ENCODE measurements at regions not wholly inside any gene's neighbourhood (a gene's known extent, or its start where the extent isn't known, plus 50 kb on each side); places are given as distances from the start of the nearest gene placed in this dataset.

- no peak for TF ChIP-seq CTCF (IDR thresholded peaks at IDR 0.05)
Measured at GRCh38 chr1:238596703-238597102, 706.0 kb upstream of the ZP4 start (continued).

GRCh38 chr1:238592621-238593020, 701.9 kb upstream of the ZP4 start:
- Mint-ChIP-seq H3K27me3 (ENCODE audit: low read depth) (no peaks in the 10 kb centered on the region), H3K4me1 (no peaks in the 10 kb centered on the region), H3K4me3 (no peak overlapping the region), H3K9me3 (no peaks in the 10 kb centered on the region), H3K27ac (no peak overlapping the region), H3K36me3 (no peaks in the 10 kb centered on the region)
- POLR2A ChIA-PET, result no interaction called here
- no peak for DNase-seq (ENCODE audit: low spot score)
- TF ChIP-seq ZNF219 (CRISPR knock-in tag; IDR thresholded peaks at IDR 0.05; ENCODE audit: borderline replicate concordance) (no peak), TP53 (CRISPR knock-in tag; IDR thresholded peaks at IDR 0.05) (no peak), MXD4 (CRISPR knock-in tag; IDR thresholded peaks at IDR 0.05; ENCODE audit: borderline replicate concordance) (no peak), KAT7 (CRISPR knock-in tag; IDR thresholded peaks at IDR 0.05; ENCODE audit: borderline replicate concordance) (no peak), ETV6 (CRISPR knock-in tag; IDR thresholded peaks at IDR 0.05) (no peak), ZNF416 (CRISPR knock-in tag; IDR thresholded peaks at IDR 0.05) (no peak), NR1H2 (CRISPR knock-in tag; IDR thresholded peaks at IDR 0.05) (no peak), ZNF263 (CRISPR knock-in tag; IDR thresholded peaks at IDR 0.05; ENCODE audit: low read depth) (no peak), ELF4 (CRISPR knock-in tag; IDR thresholded peaks at IDR 0.05; ENCODE audit: low read depth) (no peak), HMGA2 (CRISPR knock-in tag; IDR thresholded peaks at IDR 0.05) (no peak), TEAD4 (CRISPR knock-in tag; IDR thresholded peaks at IDR 0.05) (no peak), JAZF1 (CRISPR knock-in tag; IDR thresholded peaks at IDR 0.05) (no peak), ATF1 (CRISPR knock-in tag; IDR thresholded peaks at IDR 0.05) (no peak), OVOL2 (CRISPR knock-in tag; IDR thresholded peaks at IDR 0.05; ENCODE audit: borderline replicate concordance) (no peak), SMAD3 (CRISPR knock-in tag; IDR thresholded peaks at IDR 0.05; ENCODE audit: borderline replicate concordance) (no peak), FOXP4 (CRISPR knock-in tag; IDR thresholded peaks at IDR 0.05) (no peak)
- ATAC-seq, result no peak
- CTCF ChIA-PET, result no interaction called here

GRCh38 chr1:238589843-238590435, 699.2 kb upstream of the ZP4 start:
- H3K27me3 Mint-ChIP-seq (ENCODE audit: low read depth), result no peaks in the 10 kb centered on the region
- TF ChIP-seq FOXP4 (CRISPR knock-in tag; IDR thresholded peaks at IDR 0.05), result no peak
- TF ChIP-seq ZNF232 (CRISPR knock-in tag; IDR thresholded peaks at IDR 0.05), result no peak
- no peak for TF ChIP-seq ERG (CRISPR knock-in tag; IDR thresholded peaks at IDR 0.05)
- no peak for TF ChIP-seq NFYB (CRISPR knock-in tag; conservative IDR thresholded peaks at IDR 0.05; ENCODE audit: low read depth)
- no peak for TF ChIP-seq ZNF263 (CRISPR knock-in tag; IDR thresholded peaks at IDR 0.05; ENCODE audit: low read depth)
- no peak for TF ChIP-seq ZNF121 (CRISPR knock-in tag; IDR thresholded peaks at IDR 0.05)
- no peak for TF ChIP-seq ETV6 (CRISPR knock-in tag; IDR thresholded peaks at IDR 0.05)
- TF ChIP-seq MXD4 (CRISPR knock-in tag; IDR thresholded peaks at IDR 0.05; ENCODE audit: borderline replicate concordance), result no peak
- ChIA-PET CTCF (no interaction called here), POLR2A (no interaction called here)
- no peaks in the 10 kb centered on the region for H3K9me3 Mint-ChIP-seq
- H3K36me3 Mint-ChIP-seq, result no peaks in the 10 kb centered on the region
- DNase-seq (ENCODE audit: low spot score), result no peak
- H3K27ac Mint-ChIP-seq, result no peak overlapping the region
- no peaks in the 10 kb centered on the region for H3K4me1 Mint-ChIP-seq
- H3K4me3 Mint-ChIP-seq, result no peak overlapping the region
- no peak for ATAC-seq
